Hepatocyte (in vitro differentiated cells): ENCODE measurements at regions not wholly inside any gene's neighbourhood (a gene's known extent, or its start where the extent isn't known, plus 50 kb on each side); places are given as distances from the start of the nearest gene placed in this dataset.
A peak's percentile ranks its signal among the peaks of the same experiment; 100 is the strongest.

ENCODE experiments used
- DNase-seq: peaks from one replicate; pipeline ENCODE4 v3.0.0-alpha.2; 2016; ENCODE audit warnings: low spot score
- H2AFZ ChIP-seq: fragments of 200-600 bp; sonication (generic); 2 replicates; pipeline ENCODE4 v1.6.0; 2016; ENCODE audit warnings: antibody characterized with exemption, mild to moderate bottlenecking
- H3K27ac ChIP-seq: fragments of 200-600 bp; sonication (generic); 2 replicates; pipeline ENCODE4 v1.5.1; 2016; ENCODE audit warnings: mild to moderate bottlenecking
- H3K27me3 ChIP-seq: fragments of 200-600 bp; sonication (generic); 2 replicates; pipeline ENCODE4 v1.6.1; 2016
- H3K36me3 ChIP-seq: fragments of 200-600 bp; sonication (generic); replicated peaks from 2 replicates; pipeline ENCODE4 v1.5.1; 2016; ENCODE audit warnings: low read depth; ENCODE audit not compliant: insufficient read depth
- H3K4me1 ChIP-seq: fragments of 200-600 bp; sonication (generic); 2 replicates; pipeline ENCODE4 v1.5.1; 2016; ENCODE audit warnings: mild to moderate bottlenecking, moderate library complexity; ENCODE audit not compliant: insufficient read depth
- H3K4me2 ChIP-seq: fragments of 200-600 bp; sonication (generic); 2 replicates; pipeline ENCODE4 v1.6.0; 2016
- H3K4me3 ChIP-seq: fragments of 200-600 bp; sonication (generic); 2 replicates; pipeline ENCODE4 v1.5.1; 2016; ENCODE audit warnings: mild to moderate bottlenecking
- H3K79me2 ChIP-seq: fragments of 200-600 bp; sonication (generic); 2 replicates; pipeline ENCODE4 v1.6.0; 2017; ENCODE audit warnings: mild to moderate bottlenecking
- H3K9me2 ChIP-seq: fragments of 200-600 bp; sonication (generic); replicated peaks from 2 replicates; pipeline ENCODE4 v1.6.0; 2017; ENCODE audit warnings: mild to moderate bottlenecking; ENCODE audit not compliant: insufficient read depth
- H3K9me3 ChIP-seq: fragments of 200-600 bp; sonication (generic); 2 replicates; pipeline ENCODE4 v1.5.1; 2016; ENCODE audit warnings: low read depth, mild to moderate bottlenecking
- H4K20me1 ChIP-seq: fragments of 200-600 bp; sonication (generic); 2 replicates; pipeline ENCODE4 v1.6.0; 2016; ENCODE audit warnings: mild to moderate bottlenecking; ENCODE audit not compliant: insufficient read depth, poor library complexity, severe bottlenecking
- EZH2 ChIP-seq: fragments of 200-600 bp; sonication (generic); IDR thresholded peaks from 2 replicates; pipeline ENCODE4 v1.6.1; 2016; ENCODE audit warnings: antibody characterized with exemption, mild to moderate bottlenecking, borderline replicate concordance
- EZH2phosphoT487 ChIP-seq: fragments of 200-600 bp; sonication (generic); IDR thresholded peaks from one replicate; pipeline ENCODE4 v1.6.1; 2018; ENCODE audit warnings: antibody characterized with exemption, mild to moderate bottlenecking, low read depth, moderate library complexity; ENCODE audit not compliant: unreplicated experiment, severe bottlenecking
- WGBS: methylation state at CpG from one replicate; pipeline ENCODE4 v1.1.6; 2016; ENCODE audit warnings: low lambda C conversion rate; ENCODE audit errors: missing lambda C conversion rate; 5-methylcytosine and 5-hydroxymethylcytosine counted together
- TF ChIP-seq, protein P1 (sequence below): fragments of 200-600 bp; sonication (generic); IDR thresholded peaks from 2 replicates; pipeline ENCODE4 v1.5.1; 2016; ENCODE audit warnings: antibody characterized with exemption, mild to moderate bottlenecking; ENCODE audit not compliant: poor library complexity

- H3K4me1 ChIP-seq, result no peaks in the 10 kb centered on the region
- H4K20me1 ChIP-seq, result no peaks in the 10 kb centered on the region
- DNase-seq, result peak; percentile 33
- 65% methylated on average over 6 of the region's 6 CpGs for WGBS
- no peaks in the 10 kb centered on the region for H3K79me2 ChIP-seq
- TF ChIP-seq, protein P1, sequence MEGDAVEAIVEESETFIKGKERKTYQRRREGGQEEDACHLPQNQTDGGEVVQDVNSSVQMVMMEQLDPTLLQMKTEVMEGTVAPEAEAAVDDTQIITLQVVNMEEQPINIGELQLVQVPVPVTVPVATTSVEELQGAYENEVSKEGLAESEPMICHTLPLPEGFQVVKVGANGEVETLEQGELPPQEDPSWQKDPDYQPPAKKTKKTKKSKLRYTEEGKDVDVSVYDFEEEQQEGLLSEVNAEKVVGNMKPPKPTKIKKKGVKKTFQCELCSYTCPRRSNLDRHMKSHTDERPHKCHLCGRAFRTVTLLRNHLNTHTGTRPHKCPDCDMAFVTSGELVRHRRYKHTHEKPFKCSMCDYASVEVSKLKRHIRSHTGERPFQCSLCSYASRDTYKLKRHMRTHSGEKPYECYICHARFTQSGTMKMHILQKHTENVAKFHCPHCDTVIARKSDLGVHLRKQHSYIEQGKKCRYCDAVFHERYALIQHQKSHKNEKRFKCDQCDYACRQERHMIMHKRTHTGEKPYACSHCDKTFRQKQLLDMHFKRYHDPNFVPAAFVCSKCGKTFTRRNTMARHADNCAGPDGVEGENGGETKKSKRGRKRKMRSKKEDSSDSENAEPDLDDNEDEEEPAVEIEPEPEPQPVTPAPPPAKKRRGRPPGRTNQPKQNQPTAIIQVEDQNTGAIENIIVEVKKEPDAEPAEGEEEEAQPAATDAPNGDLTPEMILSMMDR, result no peak
- TF ChIP-seq EZH2phosphoT487, result no peak
- no peak for TF ChIP-seq EZH2
- H3K27me3 ChIP-seq, result peaks cover 9% of the 10 kb centered on the region
- no peak overlapping the region for H3K4me3 ChIP-seq
- H3K36me3 ChIP-seq, result no peaks in the 10 kb centered on the region
- no peaks in the 10 kb centered on the region for H3K9me2 ChIP-seq
- no peak overlapping the region for H3K4me2 ChIP-seq
- H3K9me3 ChIP-seq, result no peaks in the 10 kb centered on the region
- no peak overlapping the region for H3K27ac ChIP-seq
- no peak overlapping the region for H2AFZ ChIP-seq
These were observed 135.9 kb upstream of the PAX6 start for GRCh38 chr11:31947051-31947450.

- H3K9me2 ChIP-seq, result no peaks in the 10 kb centered on the region
- H3K4me3 ChIP-seq, result no peak overlapping the region
- no peaks in the 10 kb centered on the region for H3K9me3 ChIP-seq
- TF ChIP-seq EZH2, result no peak
- no peak for TF ChIP-seq EZH2phosphoT487
- TF ChIP-seq, protein P1, result no peak
- H3K79me2 ChIP-seq, result no peaks in the 10 kb centered on the region
- H3K4me1 ChIP-seq, result no peaks in the 10 kb centered on the region
- no peak overlapping the region for H3K4me2 ChIP-seq
- no peak overlapping the region for H2AFZ ChIP-seq
- no peaks in the 10 kb centered on the region for H3K36me3 ChIP-seq
- H4K20me1 ChIP-seq, result no peaks in the 10 kb centered on the region
- H3K27me3 ChIP-seq, result peaks cover 9% of the 10 kb centered on the region
- H3K27ac ChIP-seq, result no peak overlapping the region
- WGBS, result 62% methylated on average over 2 of the region's 2 CpGs
- DNase-seq, result no peak
These were observed 132.1 kb upstream of the PAX6 start for GRCh38 chr11:31943056-31943780.

DNA sequence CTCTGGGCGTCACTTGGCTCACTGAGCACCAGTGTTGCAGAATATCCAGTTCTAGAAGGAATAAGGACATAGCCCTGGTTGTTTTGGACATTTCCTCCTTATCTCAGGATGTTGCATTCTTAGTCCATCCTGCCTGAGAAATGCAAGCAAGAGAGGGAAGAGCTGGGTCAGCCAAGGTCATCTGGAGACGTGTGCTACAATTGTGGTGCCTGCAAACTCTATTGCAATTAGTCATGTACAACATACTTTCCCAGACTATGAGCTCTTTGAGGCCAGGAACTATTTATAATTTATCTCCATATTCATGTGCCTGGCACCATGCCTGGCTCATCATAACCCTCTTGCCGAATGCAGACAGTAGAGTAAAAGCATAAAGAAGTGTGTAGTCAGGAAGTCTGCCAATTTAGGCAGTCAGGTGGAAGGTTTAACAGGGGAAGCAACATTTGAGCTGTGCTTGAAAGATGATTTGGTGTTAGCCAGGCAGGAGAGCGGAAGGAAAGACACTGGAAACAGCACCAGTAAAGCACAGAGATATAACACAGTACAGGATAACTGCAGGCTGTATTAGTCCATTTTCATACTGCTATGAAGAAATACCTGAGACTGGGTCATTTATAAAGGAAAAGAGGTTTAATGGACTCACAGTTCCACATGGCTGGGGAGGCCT, 129.4 kb upstream of the PAX6 start:
- TF ChIP-seq, protein P1, result no peak
- TF ChIP-seq EZH2phosphoT487 (no peak), EZH2 (no peak)
- no peaks in the 10 kb centered on the region for H3K9me2 ChIP-seq
- DNase-seq, result no peak
- H3K4me2 ChIP-seq, result no peak overlapping the region
- no peak overlapping the region for H2AFZ ChIP-seq
- no peaks in the 10 kb centered on the region for H4K20me1 ChIP-seq
- H3K36me3 ChIP-seq, result no peaks in the 10 kb centered on the region
- peaks cover 9% of the 10 kb centered on the region for H3K27me3 ChIP-seq
- H3K4me1 ChIP-seq, result no peaks in the 10 kb centered on the region
- H3K9me3 ChIP-seq, result no peaks in the 10 kb centered on the region
- 63% methylated on average over 4 of the region's 4 CpGs for WGBS
- no peak overlapping the region for H3K4me3 ChIP-seq
- H3K27ac ChIP-seq, result no peak overlapping the region
- no peaks in the 10 kb centered on the region for H3K79me2 ChIP-seq
